Esophagus mucosa (tissue), 1 donor: ENCODE measurements at regions not wholly inside any gene's neighbourhood (a gene's known extent, or its start where the extent isn't known, plus 50 kb on each side); places are given as distances from the start of the nearest gene placed in this dataset.
A peak's percentile ranks its signal among the peaks of the same experiment; 100 is the strongest.
"Not testable (repeated sequence)": the region's sequence is repeated elsewhere in the genome, so short reads cannot be mapped to it uniquely, and the experiment has no call there.

Source experiments
- ATAC-seq: fragments of 200-7000 bp; cut with Tn5 transposase; one replicate; pipeline ENCODE4 v1.9.1; 2020
- donor health status: DM: yes; HTN: yes; CAD: no.

- ATAC-seq = no peak
Observed at GRCh38 chr6:141562186-141562811, 570.4 kb upstream of the GJE1 start.

DNA sequence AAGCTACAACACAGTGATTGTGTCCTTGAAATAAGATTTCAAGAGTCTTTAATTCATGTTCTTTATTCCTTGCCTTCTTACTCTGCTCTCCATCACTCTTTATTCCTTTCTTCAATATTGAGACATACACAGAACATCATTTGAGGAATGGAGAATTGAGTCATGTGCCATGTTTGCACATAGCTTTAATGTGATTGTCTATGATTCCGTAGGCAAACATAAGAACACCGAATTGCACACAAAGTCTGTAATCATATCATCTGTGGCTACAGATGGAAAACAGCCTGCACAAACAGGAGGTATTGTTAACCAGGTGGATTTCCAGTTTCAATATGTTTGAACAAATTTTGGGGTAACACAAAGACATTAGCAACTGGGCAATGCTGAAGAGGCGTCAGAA lies 571.6 kb upstream of the GJE1 start:
- no peak for ATAC-seq

GRCh38 chr6:141552463-141552862 lies 580.3 kb upstream of the GJE1 start:
- ATAC-seq = peak; percentile 91

- ATAC-seq = no peak
Observed at GRCh38 chr6:141552031-141552430, 580.7 kb upstream of the GJE1 start.

DNA sequence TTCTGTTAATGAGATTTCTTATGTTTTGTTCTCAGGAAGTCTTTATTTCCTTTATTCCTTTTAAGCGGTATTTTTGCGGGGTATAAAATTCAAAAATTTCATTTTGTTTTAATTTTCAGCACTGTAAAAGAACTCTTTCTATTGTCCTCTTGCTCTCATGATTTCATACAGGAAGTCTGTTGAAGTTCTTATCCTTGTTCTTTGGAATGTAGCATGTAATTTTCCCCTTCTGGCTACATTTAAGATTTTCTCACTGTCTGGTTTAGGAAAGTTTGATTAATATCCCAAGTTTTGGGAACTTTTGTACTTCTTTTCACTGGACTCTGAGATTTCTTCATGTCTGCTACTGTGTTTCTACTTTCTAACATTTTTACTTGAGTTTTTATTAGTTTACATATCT lies 581.4 kb upstream of the GJE1 start:
- no peak for ATAC-seq

- no peak for ATAC-seq
Observed at GRCh38 chr6:141550471-141550870, 582.3 kb upstream of the GJE1 start.

GRCh38 chr6:141548966-141549365 lies 583.8 kb upstream of the GJE1 start:
- ATAC-seq = peak; percentile 84

DNA sequence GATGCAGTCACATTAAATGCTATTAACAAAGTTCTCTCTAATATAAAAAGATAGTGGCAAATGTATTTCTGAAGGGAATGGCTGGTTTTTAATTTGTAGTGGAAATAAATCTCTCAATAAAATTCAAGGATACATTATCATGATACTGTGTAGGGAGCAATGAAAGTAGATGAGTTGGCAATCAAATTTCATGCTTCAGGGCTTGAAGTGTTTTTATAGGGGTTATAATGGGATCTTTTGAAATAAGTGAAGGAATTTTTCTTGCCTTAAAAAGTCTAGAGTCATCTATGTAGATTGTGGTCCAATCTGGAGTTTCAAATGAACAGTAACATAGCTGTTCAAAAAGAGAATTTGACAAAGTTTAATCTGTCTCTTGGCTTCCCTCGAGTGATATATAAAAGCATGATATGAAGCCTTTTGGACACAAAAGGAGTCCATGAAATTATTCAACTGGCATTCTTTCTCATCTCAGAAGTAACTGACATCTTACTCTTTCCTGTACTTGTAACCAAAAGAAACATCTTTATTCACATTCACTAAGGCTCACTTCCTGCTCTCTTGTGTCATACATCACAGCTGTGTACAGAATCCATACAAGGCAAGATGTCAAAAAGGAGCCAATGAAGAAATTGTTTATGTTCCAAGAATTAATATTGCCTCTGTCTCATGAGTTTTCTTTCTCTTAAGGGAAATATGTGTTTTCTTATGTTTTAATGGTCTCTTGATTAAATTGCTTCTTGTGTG lies 591.0 kb upstream of the GJE1 start:
- ATAC-seq = no peak

DNA sequence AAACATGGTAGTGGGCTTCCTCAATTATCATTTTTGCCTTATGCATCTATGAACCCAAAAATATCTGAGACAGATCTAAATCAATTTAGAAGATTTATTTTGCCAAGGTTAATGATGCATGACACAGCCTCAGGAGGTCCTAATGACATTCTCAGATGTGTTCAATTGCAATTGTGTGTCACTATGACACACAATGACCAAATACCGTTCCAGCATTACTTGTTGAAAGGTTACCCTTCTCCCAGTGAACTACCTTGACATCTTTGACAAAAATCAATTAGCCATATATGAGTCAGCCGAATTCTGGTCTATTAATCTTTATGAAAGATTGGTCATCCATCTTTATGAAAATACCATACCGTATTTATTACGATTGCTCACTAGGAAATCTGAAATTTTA lies 592.5 kb upstream of the GJE1 start:
- no peak for ATAC-seq

DNA sequence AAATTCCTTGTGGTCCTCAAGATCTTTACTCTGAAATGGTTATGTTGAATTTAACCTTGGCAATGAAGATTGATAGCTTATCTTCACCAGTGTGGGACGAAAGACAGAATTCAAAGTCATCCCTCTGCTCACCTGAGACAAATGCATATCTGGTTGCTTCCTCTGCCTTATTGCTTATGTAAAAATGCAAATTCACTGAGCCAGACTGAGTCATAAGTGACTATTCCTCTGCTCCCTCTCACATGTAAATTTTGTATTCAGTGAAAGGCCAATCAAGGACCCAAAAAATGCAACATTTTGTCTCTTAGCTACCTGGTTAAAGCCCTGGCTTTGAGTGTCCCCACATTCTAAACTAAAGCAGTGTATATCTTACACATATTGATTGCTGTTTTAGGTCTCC lies 593.1 kb upstream of the GJE1 start:
- no peak for ATAC-seq

DNA sequence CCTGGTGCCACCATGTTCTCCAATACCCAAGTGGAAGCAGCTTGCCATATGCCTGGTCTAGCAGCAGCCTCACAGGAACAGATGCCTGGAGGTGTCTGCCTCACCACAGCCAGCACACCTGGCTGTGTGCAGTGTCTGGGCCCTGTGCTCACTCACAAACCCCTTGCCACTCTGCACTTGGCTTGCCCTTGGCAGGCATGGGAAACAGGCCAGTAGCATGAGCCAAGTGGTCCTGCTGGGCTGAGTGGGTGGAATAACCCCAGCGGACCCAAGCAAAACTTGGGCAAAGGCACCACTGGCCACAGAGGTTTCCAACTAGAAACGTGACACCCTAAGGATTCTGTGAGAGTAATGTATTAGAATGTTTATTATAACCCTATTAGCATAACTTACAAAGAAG lies 600.5 kb upstream of the GJE1 start:
- no peak for ATAC-seq

DNA sequence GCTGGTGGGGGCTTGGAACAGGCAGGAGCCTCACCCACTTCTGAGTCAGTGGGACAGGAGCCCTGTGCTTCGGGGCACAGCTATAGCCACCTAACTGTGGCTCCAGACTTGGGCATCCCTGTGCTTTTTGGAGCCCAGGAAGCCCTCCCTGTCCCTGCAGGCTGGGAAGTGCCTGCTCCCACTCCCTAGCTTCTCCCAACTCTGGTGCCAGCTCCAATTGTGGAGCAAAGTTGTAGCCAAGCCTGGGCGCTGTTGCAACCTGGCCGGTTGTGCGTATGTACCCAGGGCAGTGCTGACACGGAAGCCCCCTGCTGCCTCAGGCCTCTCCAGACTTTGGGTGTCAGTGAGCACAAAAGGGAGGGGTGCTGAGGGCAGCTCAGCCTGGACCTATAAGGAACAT lies 601.7 kb upstream of the GJE1 start:
- no peak for ATAC-seq

DNA sequence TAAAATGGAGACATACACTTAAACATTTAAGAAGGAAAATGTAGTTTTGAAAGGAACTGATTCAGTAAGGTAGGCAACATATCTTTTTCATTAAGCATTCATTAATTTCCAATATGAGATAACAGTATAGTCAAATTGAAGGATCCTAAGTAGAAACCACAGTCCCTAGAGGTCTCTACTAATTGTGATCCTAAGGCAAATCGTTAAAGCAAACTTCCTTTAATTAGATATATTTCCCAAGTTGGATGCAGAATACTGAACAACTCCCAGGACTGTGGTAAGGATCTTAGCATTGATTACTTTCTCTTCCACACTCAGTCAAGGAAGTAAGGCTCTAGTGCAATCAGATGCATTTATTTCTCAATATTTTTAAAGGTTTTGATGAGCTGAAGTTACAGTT lies 604.1 kb upstream of the GJE1 start:
- ATAC-seq = no peak

DNA sequence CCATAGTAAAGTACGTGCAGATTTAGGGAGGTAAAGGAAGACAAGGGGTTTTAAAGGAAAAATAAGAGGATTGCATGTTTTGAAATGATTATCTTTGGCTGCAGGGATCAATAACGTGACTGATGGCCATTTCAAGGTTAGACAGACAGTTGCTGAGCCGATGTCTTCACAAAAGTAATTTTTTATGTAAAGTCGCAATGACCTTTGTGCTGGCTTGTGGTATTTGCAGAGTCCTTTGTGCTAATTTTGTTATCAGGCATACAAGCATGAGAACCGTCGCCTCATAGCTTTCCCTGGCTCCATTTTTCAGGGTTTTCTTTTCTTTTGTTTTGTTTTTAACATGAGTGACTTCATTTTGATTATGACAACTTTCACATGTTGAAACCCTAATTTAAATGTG lies 605.7 kb upstream of the GJE1 start:
- ATAC-seq = no peak

DNA sequence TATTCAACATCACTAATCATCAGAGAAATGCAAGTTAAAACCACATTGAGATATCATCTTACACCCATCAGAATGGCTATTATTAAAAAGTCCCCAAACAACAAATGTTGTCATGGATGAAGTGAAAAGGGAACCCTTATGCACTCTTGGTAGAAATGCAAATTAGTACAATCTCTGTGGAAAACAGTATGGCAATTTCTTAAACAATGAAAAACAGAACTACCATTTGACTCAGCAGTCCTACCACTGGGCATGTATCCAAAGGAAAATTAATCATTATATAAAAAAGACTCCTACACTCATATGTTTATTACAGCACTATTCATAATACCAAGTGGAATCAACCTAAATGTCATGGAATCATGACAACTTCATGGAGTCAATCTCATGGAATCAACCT lies 611.3 kb upstream of the GJE1 start:
- no peak for ATAC-seq

- ATAC-seq = no peak
Observed at GRCh38 chr6:141513830-141514229, 618.9 kb upstream of the GJE1 start.

DNA sequence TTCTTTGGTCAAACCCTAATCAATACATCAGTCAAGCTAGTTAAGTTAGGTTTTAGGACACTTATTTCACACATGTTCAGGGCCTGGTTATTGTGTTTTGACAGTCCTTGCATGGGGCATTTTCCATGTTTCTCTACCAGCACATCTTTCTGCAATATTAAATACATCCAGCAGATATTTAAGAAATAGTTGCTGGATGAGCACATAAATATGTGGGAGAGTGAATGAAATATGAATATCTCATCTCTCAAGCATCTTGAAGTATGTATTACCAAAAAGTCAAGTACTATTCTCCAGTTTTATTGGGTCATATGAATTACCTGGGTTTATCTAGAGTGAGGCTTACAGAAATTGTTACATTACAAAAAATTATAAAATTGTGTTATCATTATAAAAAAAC lies 621.9 kb upstream of the GJE1 start:
- no peak for ATAC-seq

DNA sequence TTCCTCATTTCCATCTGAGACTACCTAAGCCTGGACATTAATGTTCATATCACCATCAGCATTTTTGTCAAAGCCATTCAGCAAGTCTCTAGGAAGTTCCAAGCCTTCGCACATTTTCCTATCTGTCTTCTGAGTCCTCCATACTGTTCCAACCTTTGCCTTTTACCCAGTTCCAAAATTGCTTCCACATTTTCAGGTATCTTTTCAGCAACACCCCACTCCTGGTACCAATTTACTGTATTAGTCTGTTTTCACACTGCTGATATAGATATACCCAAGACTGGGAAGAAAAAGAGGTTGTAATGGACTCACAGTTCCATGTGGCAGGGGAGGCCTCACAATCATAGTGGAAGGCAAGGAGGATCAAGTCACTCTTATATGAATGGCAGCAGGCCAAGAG lies 626.7 kb upstream of the GJE1 start:
- ATAC-seq = not testable (repeated sequence)

- ATAC-seq = not testable (repeated sequence)
Observed at GRCh38 chr6:141504318-141504717, 628.4 kb upstream of the GJE1 start.

- no peak for ATAC-seq
Observed at GRCh38 chr6:141501616-141502015, 631.1 kb upstream of the GJE1 start.

- ATAC-seq = no peak
Observed at GRCh38 chr6:141498977-141499376, 633.7 kb upstream of the GJE1 start.

DNA sequence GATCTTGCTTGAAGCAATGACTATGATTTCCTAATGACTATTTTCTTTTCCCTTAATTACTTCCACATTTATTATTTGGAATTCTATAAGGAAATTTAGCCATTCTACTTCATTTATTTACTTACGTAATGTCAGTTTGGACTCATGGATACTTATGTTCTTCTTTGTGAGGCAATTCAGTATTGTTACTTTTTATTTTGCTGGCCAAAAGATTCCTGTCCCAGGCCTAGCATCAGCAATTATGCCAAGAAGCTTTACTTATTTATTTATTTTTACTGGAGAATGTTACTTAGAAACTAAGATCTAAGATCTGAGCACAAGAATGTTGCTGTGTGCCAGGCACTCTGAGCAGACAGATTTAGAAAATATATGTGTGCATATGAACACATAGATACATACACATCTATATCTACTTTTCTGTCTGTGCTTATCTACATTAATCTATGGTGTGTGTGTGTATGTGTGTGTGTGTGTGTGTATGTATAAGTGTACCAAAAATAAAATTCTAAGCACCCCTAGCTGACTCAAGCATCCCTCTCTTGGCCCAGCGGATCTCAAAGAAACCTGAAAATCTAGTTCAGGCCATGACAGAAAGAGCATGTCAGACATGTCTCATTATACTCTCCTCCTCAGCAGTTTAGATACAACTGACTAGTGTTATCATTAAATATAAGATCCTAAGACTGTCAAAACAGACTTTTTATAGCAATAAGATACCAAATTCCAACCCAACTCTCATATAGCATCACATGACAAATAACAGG lies 640.0 kb upstream of the GJE1 start:
- no peak for ATAC-seq

DNA sequence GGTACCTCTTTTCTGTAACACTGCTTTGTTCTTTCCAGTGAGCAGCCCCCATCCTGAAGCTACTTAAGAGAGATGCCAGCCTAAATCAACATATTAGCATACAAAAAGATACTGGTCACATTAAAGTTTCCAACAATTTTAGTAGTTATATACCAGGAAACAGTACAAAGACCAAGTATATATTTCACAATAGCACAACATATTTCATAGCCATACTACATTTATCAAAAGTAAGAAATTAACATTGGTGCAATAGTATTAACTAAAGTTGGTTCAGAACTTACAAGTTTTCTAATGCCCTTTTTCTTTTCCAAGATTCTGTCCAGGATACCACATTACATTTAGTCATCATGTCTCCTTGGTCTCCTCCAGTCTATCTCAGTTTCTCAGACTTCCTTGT lies 641.0 kb upstream of the GJE1 start:
- no peak for ATAC-seq

GRCh38 chr6:141490982-141491381 lies 641.7 kb upstream of the GJE1 start:
- ATAC-seq = no peak
